K562 (cell line): ENCODE measurements at regions not wholly inside any gene's neighbourhood (a gene's known extent, or its start where the extent isn't known, plus 50 kb on each side); places are given as distances from the start of the nearest gene placed in this dataset.

Experiments
- CTCF ChIP-seq, 3 experiments: IDR thresholded peaks in 2 of 3; conservative IDR thresholded peaks in 1 of 3; 2 replicates each; pipeline ENCODE4 v1.5.1; 2011 to 2012; ENCODE audit warnings: low read length in 3 of 3, mild to moderate bottlenecking in 3 of 3, control low read depth in 2 of 3, improper control_type of control experiment in 1 of 3, inconsistent platforms in 1 of 3, low read depth in 1 of 3, mixed read lengths in 1 of 3, moderate library complexity in 1 of 3; ENCODE audit not compliant: insufficient read depth in 2 of 3
- E2F4 ChIP-seq: sonication (generic); formaldehyde crosslinking; IDR thresholded peaks from 2 replicates; pipeline ENCODE4 v1.8.0; 2022; ENCODE audit warnings: mild to moderate bottlenecking, low read depth, missing genetic modification reagents
- EP300 ChIP-seq: IDR thresholded peaks from 2 replicates; pipeline ENCODE4 v1.6.1; 2012; ENCODE audit warnings: low read length, improper control_type of control experiment
- MAFF ChIP-seq: IDR thresholded peaks from 2 replicates; pipeline ENCODE4 v1.6.1; 2012; ENCODE audit warnings: low read length, improper control_type of control experiment
- POLR2AphosphoS5 ChIP-seq: IDR thresholded peaks from 2 replicates; pipeline ENCODE4 v1.6.1; 2011; ENCODE audit warnings: mild to moderate bottlenecking, low read depth, low read length, moderate library complexity; ENCODE audit not compliant: control insufficient read depth, insufficient read depth
- SIN3A ChIP-seq, 2 experiments: fragments of 150-350 bp in 1 of 2; IDR thresholded peaks; 2 replicates each; pipeline ENCODE4 v1.6.1; 2011 to 2016; ENCODE audit warnings: borderline replicate concordance in 2 of 2, low read depth in 2 of 2, low read length in 2 of 2, mild to moderate bottlenecking in 2 of 2, moderate library complexity in 2 of 2; ENCODE audit not compliant: control insufficient read depth in 1 of 2
- USF1 ChIP-seq: sonication (generic); formaldehyde crosslinking; IDR thresholded peaks from 2 replicates; pipeline ENCODE4 v1.9.0; 2022; ENCODE audit warnings: mild to moderate bottlenecking, missing genetic modification reagents

GRCh38 chr11:27886857-27887256 lies 186.6 kb upstream of the BDNF start:
- TF ChIP-seq CTCF (IDR thresholded peaks at IDR 0.05 in 2 of 3, conservative IDR thresholded peaks at IDR 0.05 in 1 of 3; ENCODE audit: insufficient read depth in 2 of 3, low read depth in 1 of 3, low read length in 3 of 3), result no peak
- TF ChIP-seq POLR2AphosphoS5, result no peak
- TF ChIP-seq MAFF, result no peak
- no peak for TF ChIP-seq E2F4
- no peak for TF ChIP-seq USF1 (CRISPR knock-in tag)
- TF ChIP-seq SIN3A (IDR thresholded peaks at IDR 0.05; ENCODE audit: borderline replicate concordance in 2 of 2, control insufficient read depth in 1 of 2, low read depth in 2 of 2, low read length in 2 of 2), result no peak
- TF ChIP-seq EP300, result no peak
